ENCODE measurements at regions not wholly inside any gene's neighbourhood (a gene's known extent, or its start where the extent isn't known, plus 50 kb on each side); places are given as distances from the start of the nearest gene placed in this dataset.
A peak's percentile ranks its signal among the peaks of the same experiment; 100 is the strongest.

DNA sequence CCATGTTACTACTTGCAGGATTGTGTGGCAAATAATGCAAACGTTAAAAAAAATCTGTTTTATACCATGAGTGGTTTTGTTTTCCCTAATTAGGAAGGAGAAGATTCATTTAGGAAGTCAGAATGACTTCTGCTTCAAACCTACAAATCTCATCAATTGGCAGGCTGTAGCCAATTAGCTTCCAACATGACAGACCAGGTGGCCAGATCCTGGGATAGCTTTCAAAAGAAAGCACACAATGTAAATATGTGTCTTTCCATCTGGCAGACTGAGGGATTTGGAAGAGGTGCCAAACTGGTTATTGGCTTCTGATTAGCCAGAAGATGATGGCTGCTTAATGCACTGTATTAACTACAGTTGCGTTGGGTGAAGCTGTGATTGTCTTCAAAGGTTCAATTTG is 432.8 kb downstream of the ANKRD50 start:
- no peak for DNase-seq

DNA sequence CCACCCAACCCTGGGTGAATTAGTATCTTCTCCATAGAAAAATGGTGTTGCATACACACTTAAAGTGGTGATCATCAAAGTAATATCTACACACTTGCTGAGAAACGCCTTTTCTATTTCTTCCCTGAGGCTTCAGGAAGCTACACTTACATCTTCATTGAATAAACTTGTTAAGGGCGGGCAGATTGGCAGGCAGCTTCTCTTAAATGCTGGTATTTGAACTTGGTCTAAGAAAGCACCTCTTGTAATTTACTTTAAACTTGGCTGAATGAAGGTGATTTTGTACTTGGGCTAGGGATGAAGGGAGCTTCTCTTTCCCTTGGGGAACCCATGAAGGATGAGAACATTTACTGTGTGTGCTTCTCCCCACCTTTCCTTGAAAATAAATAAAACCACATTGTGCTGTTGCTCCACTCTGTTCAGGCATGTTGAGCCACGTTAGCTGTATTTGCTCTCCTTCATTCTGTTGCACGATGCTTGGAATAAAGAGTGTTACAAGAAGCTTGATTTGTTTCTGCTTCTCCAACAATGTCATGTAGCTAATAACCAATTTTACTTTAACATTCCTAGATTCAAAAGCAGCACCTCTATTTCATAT is 430.1 kb downstream of the ANKRD50 start:
- no peak for DNase-seq

DNA sequence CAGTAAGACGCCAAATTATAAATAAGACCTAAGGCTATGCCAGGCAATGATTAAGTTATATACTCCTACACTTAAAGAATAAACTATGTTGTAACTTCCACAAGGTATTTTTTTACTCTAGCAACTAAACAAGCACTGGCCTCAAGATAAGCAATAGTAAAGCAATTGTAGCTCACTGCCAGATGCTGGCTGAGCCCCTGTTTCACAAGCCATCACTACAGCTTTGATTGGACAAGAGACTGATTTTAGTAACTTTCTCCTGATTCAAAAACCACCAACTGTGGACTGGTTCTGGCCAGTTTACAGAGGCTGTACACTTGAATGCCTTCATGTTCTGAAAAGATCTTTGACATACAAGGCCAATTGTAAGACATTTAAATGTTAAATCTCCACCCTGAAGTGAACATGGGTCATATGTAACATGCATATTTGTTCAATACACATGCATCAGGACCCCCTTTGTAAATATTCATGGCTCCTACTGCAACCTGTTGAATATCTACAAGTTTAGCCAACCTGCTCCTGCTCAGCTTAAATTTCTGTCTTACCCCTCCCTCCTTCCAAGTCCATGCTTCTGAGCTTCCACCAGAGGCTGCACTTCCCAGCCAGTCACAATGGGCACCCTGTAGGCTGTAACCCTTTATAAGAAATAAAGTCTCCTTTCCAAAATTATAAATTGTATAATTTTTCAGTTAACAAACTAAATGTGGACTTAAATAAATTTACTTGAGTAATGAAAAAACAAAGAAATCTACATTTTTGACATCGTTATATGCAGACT is 423.6 kb downstream of the ANKRD50 start:
- no peak for DNase-seq

DNA sequence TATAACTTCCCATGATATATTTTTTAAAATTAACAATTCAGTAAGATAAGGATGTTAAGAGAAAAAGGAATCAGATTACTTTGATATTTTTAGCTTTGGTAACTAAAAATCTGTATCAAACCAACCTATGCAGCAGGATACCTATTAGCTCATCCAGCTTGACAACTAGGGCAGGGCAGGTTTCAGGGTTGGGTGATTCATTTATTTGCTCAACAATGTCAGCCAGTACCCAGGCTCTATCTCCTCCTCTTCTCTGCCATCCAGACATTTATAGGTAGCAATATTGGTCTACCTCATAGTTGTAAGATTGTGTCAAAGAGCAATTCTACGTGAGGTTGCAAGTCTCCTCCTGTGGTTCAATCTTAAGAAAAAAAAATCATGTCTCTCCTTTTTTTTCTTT is 421.9 kb downstream of the ANKRD50 start:
- DNase-seq, result no peak

DNA sequence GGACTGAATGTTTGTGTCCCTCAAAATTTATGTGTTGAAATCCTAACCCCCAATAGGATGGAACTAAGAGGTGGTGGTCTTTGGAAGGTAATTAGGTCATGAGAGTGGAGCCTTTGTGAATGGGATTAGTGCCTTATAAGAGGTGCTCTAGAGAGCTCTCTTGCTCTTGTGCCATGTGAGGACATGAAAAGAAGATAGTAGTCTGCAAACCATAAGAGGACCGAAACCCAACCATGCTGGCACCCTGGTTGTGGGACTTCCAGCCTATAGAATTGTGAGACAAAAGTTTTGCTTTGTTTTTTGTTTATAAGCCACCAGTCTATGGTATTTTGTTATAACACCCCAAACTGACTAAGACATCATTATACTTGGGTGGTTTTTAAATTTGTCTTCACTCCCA is 417.1 kb downstream of the ANKRD50 start:
- DNase-seq, result no peak

DNA sequence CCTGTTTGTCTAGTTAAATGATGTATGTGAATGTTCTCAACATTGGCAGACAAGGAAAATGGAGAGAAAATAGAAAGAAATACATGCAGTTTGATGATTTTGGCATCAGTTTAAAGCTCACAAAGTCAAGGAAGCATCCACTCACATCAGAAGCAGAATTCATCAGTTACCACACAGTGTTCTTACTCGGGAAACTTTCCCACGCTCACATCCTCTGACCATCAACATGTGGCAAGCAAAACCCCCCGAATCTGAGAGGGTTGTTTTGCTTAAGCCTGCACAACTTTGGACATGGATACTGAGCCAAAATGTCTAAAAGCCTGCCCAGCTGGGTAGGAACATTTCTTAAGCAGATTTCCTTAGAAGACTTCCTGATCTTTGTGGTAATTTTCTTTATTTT is 407.6 kb downstream of the ANKRD50 start:
- DNase-seq, result no peak

DNA sequence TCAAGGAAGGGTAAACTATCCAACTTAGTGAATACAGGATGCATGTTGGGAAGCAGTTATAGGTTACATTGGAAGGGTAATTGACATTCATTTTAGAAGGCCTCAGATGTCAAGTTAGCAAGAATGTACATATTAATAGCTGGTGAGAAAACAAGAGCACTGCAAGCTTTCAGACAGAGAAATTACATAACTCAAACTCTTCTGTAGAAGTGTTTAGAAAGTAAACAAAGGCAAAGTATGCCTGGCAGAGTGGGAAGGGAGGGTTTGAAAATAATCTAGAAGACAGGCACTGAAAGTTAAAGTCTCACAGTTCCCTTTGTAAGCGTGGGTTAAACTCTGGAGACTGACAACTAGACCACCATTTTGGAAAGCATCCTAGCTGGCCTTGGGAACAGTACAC is 406.2 kb downstream of the ANKRD50 start:
- DNase-seq, result no peak

DNA sequence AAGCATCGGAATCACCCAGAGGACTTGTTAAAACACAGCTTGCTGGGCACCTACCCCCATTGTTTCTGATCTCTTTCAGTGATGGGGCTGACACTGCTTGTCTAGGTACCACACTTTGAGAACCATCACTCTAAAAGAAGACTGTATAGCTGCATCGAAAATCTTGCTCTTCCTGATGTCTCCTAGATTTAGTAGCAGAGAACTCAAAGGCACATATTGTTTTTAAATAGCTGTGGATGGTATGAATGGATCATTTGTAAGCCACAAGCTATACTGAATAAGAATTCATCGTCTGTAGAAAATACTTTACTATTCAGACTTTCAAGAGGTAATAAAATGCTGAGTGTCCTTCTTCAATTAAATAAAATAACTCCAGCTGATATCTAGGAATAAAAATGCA is 405.4 kb downstream of the ANKRD50 start:
- no peak for DNase-seq

DNA sequence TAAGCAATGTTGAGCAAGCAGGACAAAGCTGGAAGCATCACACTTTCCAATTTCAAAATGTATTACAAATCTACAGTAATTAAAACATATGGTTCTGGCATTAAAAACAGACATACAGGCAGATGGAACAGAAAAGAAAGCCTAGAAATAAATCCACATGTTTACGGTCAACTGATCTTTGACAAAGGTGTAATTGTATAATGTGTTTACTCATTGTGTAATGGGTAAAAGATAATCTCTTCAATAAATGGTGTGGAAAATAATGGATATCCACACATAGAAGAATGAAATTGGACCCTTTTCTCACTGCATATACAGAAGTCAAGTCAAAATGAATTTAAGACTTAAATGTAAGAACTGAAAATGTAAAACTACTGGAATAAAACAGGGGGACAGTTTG is 394.2 kb downstream of the ANKRD50 start:
- no peak for DNase-seq

DNA sequence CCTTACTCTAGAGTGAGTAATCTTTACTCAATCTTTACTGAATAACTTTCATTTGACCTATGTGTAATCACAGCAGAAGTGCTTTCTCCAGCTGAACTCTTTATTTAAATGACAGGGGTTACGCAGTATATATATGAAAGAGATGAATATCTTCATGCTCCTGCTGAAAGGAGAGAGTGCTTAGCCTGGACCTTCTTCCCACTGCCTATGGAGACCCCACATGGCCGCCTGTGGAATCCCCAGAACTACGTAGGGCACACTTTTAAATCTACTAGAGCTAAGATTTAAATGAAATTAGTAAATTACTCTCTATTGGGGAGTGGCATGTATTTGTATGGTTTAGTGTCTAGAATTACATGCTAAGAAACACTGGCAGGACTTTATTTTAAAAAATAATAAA is 391.2 kb downstream of the ANKRD50 start:
- DNase-seq, result no peak

DNA sequence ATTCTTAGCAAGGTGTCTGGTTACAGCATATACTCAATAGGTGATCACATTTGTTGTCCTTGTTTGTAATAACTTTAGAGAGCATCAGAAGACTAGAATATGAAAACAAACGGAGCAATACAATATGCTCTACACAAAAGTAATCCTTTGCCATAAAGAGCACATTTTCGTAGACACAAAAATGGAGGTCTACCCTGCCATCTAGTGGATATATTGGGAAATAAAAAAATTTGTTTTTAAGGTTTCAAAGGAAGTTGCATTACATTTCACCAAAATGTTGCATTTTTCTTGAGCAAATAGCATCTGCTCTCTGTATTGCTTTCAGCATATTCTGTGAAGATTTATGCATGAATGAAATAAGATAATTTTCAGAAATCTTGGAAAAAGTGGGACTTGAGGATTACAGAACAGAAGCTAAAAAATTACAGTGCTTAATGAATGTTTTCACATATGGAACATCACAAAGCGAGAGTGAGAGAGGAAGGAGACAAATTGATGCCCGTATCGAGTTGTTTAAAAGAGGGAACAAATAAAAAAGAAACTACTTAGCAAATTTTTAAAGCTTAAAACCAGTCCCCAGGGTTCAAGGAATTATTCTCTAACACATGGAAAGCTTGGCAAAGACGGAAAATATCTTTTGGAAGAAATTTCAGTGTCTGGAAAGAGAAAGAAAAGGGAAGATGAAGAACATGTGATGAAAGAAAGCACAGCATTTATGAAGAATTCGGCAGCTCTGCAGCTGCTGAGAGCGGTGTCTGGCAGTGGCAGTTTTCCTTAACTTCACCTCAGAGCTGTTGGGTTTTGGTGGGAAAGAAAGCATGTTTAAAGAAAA is 390.1 kb downstream of the ANKRD50 start:
- peak; percentile 76 for DNase-seq

DNA sequence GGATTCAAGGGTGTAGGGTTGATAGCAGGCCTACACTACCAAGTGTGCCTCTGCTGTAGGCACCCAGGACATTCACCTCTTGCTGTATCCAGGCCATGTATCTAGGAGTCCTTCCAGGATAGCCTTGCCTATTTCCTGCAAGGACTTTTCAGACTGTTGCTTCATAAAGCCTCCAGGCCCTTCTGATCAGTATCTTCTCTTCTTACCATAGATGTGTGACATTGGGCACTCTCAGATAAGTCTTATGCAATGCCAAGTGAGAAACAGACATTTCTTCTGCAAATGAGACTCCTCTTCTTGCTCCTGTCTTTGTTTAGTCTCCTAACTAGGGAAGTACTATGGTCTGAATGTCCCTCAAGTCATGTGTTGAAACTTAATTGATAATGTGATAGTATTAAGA is 386.8 kb downstream of the ANKRD50 start:
- peak; percentile 22 for DNase-seq

DNA sequence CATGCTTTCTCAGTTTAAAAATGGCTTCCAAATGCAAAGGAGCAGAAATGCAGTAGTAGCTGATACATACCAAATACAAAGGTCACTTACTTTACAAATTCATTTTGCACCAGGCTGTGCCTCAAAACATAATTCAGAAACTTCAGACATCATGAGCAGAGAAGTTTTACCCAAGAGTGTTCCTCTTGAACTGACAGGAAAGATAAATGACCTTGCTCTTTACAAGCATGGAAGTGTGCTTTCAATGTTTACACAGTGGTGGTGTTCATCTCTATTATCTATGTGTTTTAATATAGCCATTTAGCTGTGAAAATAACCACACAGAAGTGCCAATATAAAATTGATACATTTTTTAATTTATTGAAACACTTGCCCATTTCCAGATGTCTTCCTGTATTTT is 383.4 kb downstream of the ANKRD50 start:
- DNase-seq, result no peak

DNA sequence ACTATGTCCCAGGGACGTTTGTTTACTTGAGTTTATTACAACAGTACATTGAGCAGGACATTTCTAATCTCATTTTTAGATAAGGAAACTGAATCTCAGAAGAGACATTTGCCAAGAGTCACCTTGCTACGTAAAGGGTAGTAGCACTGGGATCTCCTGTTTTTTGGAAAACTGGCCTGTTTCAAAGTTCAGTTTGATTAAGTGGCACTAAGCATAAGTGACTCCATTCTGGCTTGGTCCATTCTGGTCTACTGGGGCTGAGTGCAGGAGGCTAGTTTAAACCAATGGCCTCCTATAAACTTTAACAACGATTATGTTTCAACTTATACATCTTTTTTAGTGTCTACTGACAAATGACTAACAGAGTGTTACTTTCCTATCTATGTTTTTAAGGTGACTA is 382.5 kb downstream of the ANKRD50 start:
- DNase-seq, result no peak

DNA sequence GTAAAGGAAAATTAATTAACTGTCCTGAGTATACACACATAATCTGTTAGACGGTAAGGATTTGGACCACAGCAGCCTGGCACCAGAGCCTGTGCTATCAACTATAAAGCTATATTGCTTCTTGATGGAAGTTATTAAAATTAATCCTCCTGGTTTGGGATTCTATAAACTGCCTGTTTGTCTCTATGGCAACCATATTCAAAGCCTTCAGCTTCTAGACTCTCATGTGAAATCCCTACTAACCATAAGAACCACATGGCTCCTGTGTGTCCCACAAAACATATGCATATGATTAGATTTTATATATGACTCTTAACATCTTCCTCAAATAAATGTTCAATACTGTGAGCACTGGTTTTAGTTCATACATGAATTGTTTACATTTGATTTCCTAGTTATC is 380.8 kb downstream of the ANKRD50 start:
- no peak for DNase-seq

DNA sequence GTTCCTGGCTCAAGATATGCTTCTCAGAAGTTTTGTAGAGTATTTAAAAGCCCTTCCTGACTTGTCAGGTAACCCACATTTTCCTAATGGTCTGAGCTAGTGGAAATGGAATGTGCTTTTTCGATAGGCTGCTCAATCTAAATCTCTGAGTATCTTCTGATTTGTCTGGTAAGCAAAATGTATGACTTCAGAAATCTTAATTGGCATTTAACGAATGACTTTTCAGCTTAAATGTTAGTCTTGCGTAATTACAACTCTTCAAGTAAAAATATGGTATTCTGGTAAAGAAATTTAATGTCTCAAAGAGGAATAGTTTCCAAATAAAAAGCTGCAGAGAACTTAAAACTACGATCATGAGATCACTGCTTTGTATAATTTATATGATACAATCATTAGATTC is 379.1 kb downstream of the ANKRD50 start:
- no peak for DNase-seq

DNA sequence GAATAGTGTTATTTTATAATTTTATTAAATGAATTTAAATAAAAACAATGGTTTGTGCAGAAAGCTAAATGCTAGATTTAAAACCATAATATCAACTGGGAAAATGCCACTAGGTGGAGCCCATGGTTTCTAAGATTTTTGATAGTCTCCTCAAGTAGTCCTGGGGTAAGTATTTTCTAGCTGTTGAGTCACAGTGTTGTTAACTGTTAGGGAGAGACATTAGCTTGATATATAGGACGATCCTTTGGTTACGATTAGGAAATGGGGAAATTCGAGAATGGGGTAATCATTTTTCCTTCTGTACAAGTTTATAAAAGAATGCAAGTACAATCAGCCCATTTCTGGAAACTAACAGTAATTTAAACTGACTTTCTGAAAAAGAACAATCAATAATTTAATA is 378.4 kb downstream of the ANKRD50 start:
- DNase-seq, result peak; percentile 87

DNA sequence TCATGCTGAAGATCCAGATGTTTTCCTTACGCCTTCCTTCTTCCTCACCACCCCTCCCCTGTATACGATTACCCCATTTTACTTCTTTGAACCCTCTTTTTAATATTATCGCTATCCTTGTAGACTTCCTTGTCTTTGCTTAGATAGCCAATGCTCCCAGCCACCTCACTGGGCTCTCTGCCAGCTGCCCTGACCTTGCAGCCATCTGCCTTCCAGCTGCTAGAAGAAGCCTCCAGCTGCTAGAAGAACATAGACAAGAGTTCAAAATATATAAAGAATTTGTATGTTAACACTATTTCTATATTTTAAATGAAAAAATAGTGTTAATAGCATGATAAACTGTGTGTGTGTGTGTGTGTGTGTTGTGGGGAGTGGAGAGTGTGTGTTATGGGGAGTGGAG is 374.7 kb downstream of the ANKRD50 start:
- DNase-seq, result peak; percentile 69

DNA sequence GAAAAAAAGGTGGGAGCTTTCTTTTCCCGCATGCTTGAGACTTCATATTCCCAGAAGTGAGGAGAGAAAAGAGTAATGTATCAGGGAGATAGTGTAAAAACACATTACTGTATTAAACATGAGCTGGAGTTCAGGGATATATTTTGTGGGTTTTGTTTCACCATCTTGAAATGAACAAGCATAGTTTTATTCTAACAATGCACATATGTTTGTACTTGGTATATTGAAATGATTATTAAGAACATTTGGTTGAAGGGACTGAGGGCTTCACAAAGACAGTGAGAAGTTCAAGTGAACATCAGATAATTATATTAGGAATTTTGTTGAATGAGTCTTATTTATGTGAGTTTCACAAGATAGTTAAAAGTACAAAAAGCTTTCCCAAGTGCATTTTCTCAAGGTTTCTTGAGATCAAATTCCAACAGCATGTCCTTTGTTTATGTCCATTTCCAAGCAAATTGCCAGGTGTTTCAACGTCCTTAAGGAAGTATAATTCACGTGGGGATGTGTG is 368.8 kb downstream of the ANKRD50 start:
- DNase-seq, result no peak

DNA sequence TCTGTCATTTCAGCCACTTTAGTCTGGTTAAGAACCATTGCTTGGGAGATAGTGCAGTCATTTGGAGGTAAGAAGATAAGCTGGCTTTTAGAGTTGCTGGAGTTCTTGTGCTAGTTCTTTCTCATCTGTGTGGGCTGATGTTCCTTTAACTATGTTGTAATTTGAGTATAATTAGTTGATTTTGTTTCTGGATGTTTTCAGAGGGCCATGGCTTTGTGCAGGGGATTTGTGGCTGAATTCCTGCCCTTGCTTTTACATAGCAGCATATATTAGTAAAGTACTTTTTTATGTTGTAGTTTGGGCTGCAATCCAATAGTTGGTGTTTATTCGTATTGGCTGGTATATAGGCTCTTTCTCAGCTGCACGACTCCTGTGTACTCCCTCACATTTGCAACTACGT is 339.6 kb downstream of the ANKRD50 start:
- DNase-seq, result no peak

DNA sequence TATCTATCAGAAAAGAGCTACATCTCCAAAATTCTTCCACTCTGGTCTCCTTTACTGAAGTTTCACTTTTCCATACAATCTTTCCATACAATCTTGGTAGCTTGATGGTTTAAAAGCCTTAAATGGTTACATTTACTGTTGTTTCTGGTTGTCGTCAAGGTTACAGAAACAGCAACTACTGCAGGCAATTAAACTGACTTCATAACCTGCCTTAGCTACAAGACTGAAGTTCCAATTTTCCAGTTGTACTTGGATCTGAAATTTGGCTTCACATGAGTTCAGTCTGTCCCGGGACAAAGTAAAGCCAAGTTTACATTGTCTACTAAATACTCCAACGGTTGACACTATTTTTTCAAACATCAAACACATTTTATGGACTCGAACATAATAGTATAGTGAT is 326.4 kb downstream of the ANKRD50 start:
- no peak for DNase-seq

DNA sequence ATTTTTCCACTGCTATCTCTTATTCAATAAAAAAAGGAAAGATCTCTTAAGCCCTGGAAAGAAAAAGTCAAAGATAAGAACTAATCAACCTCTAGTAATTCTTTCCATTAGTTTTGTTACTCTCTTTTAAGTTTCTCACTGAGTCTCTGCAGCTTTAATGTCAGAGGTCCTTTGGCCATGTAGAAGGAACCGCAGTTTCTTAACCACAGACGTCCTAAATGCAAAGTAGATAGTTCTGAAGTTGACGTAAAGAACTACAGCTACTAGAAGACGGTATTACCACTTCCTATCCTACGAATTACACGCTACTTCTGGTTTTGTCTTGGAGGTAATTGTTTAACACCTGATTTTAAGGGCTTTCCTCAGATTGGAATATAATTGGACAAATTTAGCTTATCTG is 325.9 kb downstream of the ANKRD50 start:
- DNase-seq, result peak; percentile 56

DNA sequence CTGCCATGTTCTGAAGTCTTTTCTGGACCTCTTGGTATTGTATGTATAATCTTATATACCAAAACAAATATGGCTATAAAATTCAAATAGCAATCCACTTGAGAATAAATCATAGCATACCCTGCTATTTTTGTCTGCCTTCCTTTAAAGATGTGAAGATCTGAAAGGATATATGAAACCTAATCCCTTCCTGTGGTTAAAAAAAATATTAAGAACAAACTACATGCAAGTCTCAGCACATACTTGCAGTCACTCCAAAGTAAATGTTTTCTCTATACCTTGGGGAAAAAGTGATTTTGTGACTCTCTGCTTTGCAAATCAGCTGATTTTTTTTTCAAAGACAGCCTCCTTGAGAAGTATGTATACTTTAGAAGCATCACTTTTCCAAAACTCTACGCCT is 322.9 kb downstream of the ANKRD50 start:
- DNase-seq, result no peak

DNA sequence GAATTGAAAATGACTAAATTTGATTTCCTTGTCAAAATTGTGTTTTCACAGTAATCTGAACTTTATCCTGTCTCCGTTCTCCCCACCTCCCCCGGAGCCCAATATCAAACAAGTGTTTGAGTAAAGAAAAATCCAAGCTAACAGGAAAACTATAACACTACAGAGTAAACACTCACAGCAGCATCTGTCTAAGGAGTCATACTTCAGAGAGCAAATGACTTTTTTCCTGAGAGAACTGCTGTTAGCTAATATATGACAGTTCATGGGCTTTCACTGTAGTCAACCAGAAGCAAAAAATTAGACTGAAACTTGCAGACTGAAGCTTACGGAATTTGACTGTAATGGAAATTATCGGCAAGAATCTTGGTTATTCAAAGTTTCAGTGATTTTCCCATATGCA is 321.7 kb downstream of the ANKRD50 start:
- DNase-seq, result no peak
